Right atrium auricular region (tissue), 2 donors: ENCODE measurements at regions not wholly inside any gene's neighbourhood (a gene's known extent, or its start where the extent isn't known, plus 50 kb on each side); places are given as distances from the start of the nearest gene placed in this dataset.
"Not testable (repeated sequence)": the region's sequence is repeated elsewhere in the genome, so short reads cannot be mapped to it uniquely, and the experiment has no call there.

Source experiments
- DNase-seq: peaks from one replicate; pipeline ENCODE4 v3.0.0-alpha.2; 2019; ENCODE audit warnings: low spot score
- H3K27ac ChIP-seq, 2 donors: fragments of 200-600 bp; sonication (generic); 1 replicate in 1 of 2; 2 replicates in 1 of 2; pipeline ENCODE4 v1.5.1; 2016 to 2019
- H3K27me3 ChIP-seq, 2 donors: fragments of 200-600 bp; sonication (generic); one replicate each; pipeline versions ENCODE4 v1.5.1 to v1.6.0; 2017 to 2019
- H3K36me3 ChIP-seq: fragments of 200-600 bp; sonication (generic); one replicate; pipeline ENCODE4 v1.5.1; 2016
- H3K4me1 ChIP-seq, 2 donors: fragments of 200-600 bp; sonication (generic); one replicate each; pipeline versions ENCODE4 v1.5.1 to v1.6.0; 2017 to 2019
- H3K4me3 ChIP-seq, 2 donors: fragments of 200-600 bp; sonication (generic); 1 replicate in 1 of 2; 2 replicates in 1 of 2; pipeline ENCODE4 v1.5.1; 2017 to 2019; ENCODE audit warnings: mild to moderate bottlenecking in 1 of 2, moderate library complexity in 1 of 2
- H3K9me3 ChIP-seq, 2 donors: fragments of 200-600 bp; sonication (generic); one replicate each; pipeline ENCODE4 v1.5.1; 2019
- TF ChIP-seq, protein P1 (sequence below), 2 donors: fragments of 200-600 bp; sonication (generic); IDR thresholded peaks; one replicate each; pipeline ENCODE4 v1.5.1; 2019; ENCODE audit warnings: antibody characterized with exemption in 2 of 2

DNA sequence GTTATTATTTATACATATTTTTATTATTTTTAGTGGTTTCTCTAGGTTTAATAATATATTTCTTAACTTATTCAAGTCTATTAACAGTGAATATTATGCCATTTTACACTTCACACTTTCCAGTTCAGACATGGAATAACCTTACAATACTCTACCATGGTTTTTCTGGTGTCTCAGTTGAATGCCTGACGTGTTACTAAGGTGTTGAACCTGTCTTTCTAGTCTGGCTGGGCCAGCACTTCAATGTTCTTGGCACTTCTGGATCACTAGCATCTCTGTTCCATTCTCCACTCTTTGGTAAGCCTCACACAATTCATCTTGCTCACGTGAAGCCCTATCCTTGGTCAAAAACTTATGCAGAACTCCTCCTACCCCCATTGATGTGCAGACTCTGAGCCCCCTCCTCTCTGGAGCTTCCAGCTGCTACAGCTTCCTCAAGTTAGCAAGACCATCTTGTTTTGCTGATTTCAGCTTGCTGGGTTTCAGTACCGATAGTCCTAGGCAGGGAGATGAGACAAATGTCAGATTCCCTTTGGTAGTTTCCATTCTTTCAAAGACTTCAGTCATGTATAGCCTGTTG is 243.1 kb downstream of the FBXO4 start:
- Histone ChIP-seq H3K4me1 (no peaks in the 10 kb centered on the region), H3K36me3 (no peaks in the 10 kb centered on the region), H3K27ac (no peak overlapping the region), H3K9me3 (no peaks in the 10 kb centered on the region), H3K4me3 (no peak overlapping the region), H3K27me3 (no peaks in the 10 kb centered on the region)
- TF ChIP-seq, protein P1, sequence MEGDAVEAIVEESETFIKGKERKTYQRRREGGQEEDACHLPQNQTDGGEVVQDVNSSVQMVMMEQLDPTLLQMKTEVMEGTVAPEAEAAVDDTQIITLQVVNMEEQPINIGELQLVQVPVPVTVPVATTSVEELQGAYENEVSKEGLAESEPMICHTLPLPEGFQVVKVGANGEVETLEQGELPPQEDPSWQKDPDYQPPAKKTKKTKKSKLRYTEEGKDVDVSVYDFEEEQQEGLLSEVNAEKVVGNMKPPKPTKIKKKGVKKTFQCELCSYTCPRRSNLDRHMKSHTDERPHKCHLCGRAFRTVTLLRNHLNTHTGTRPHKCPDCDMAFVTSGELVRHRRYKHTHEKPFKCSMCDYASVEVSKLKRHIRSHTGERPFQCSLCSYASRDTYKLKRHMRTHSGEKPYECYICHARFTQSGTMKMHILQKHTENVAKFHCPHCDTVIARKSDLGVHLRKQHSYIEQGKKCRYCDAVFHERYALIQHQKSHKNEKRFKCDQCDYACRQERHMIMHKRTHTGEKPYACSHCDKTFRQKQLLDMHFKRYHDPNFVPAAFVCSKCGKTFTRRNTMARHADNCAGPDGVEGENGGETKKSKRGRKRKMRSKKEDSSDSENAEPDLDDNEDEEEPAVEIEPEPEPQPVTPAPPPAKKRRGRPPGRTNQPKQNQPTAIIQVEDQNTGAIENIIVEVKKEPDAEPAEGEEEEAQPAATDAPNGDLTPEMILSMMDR (IDR thresholded peaks at IDR 0.05): no peak
- DNase-seq: no peak

DNA sequence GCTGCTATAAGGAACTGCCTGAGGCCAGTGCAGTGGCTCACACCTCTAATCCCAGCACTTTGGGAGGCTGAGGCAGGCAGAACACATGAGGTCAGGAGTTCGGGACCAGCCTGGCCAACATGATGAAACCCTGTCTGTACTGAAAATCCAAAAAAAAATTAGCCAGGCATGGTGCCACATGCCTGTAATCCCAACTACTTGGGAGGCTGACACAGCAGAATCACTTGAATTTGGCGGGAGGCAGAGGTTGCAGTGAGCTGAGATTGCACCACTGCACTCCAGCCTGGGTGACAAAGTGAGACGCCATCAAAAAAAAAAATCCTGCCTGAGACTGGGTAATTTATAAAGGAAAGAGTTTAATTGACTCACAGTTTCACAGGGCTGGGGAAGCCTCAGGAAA is 247.1 kb upstream of the GHR start:
- H3K27ac ChIP-seq, H3K4me3 ChIP-seq, H3K36me3 ChIP-seq, H3K4me1 ChIP-seq, H3K9me3 ChIP-seq, H3K27me3 ChIP-seq, DNase-seq: not testable (repeated sequence)

DNA sequence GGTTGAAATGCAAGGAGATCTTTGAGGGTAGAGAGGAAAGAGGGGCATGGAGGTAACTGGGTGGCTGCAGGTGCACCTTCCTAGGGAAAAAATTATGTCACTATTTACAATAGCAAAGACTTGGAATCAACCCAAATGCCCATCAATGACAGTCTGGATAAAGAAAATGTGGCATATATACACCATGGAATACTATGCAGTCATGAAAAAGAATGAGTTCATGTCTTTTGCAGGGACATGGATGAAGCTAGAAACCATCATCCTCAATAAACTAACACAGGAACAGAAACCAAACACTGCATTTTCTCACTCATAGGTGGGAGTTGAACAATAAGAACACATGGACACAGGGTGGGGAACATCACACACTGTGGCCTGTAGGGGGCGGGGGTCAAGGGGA is 243.4 kb upstream of the GHR start:
- not testable (repeated sequence) for H3K4me1 ChIP-seq, H3K27ac ChIP-seq, H3K9me3 ChIP-seq, H3K4me3 ChIP-seq, H3K36me3 ChIP-seq, DNase-seq, H3K27me3 ChIP-seq

DNA sequence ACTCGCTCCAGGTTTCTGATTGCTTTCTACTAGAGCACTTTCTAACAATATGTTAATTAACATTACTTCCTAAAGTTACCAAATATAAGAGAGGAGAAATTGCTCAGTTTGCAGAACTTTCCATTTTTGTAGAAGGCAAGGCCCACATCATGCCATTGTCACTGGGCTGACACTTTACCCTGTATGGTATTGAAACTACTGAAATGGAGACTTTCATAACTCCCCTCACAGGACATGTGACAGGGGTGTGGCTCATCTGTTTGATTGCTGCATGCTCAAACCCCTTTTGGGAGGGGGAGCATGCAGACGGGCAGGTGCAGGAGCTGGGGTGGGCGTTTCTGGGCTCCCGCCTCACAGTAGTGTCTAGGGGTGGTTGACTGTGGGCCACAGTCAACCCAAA is 206.3 kb upstream of the GHR start:
- Histone ChIP-seq H3K27me3 (no peaks in the 10 kb centered on the region), H3K36me3 (no peaks in the 10 kb centered on the region), H3K4me1 (no peaks in the 10 kb centered on the region), H3K9me3 (no peaks in the 10 kb centered on the region), H3K4me3 (no peak overlapping the region), H3K27ac (no peak overlapping the region)
- TF ChIP-seq, protein P1 (IDR thresholded peaks at IDR 0.05): no peak
- DNase-seq: no peak

DNA sequence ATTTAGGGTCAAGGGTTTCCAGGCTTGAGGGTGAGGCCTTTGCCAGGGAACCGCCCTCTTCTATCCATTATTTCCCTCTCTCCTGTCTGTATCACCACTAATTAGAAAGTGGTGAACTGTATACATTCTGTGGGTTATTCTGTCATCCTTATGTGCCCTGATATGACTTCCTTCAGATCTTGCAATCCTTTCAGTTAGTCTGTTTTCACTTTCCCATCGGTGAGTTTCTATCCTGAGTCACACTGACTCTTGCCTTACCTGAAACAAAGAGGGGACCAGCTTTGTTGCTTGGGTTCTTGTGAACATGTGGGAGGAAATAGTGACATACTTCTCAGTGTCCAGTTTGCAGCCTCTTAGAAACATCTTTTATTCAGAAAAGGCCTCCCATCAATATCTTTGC is 205.4 kb upstream of the GHR start:
- Histone ChIP-seq H3K27ac (no peak overlapping the region), H3K36me3 (no peaks in the 10 kb centered on the region), H3K4me1 (no peaks in the 10 kb centered on the region), H3K27me3 (no peaks in the 10 kb centered on the region), H3K9me3 (no peaks in the 10 kb centered on the region), H3K4me3 (no peak overlapping the region)
- TF ChIP-seq, protein P1 (IDR thresholded peaks at IDR 0.05): no peak
- no peak for DNase-seq

DNA sequence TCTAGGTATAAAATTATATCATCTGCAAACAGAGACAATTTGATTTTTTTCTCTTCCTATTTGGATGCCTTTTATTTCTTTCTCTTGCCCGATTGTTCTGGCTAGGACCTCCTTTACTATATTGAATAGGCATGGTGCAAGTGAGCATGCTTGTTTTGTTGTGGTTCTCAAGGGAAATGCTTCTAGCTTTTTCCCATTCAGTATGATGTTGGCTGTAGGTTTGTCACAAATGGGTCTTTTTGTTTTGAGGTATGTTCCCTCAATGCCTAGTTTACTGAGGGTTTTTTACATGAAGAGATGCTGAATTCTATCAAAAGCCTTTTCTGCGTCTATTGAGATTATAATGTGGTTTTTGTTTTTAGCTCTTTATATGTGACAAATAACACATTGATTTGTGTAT is 198.2 kb upstream of the GHR start:
- Histone ChIP-seq H3K4me1 (no peaks in the 10 kb centered on the region), H3K27me3 (peaks cover 0 to 2% of the 10 kb centered on the region in 2 donors), H3K36me3 (no peaks in the 10 kb centered on the region), H3K9me3 (no peaks in the 10 kb centered on the region), H3K27ac (no peak overlapping the region), H3K4me3 (no peak overlapping the region)
- TF ChIP-seq, protein P1 (IDR thresholded peaks at IDR 0.05): no peak
- no peak for DNase-seq

DNA sequence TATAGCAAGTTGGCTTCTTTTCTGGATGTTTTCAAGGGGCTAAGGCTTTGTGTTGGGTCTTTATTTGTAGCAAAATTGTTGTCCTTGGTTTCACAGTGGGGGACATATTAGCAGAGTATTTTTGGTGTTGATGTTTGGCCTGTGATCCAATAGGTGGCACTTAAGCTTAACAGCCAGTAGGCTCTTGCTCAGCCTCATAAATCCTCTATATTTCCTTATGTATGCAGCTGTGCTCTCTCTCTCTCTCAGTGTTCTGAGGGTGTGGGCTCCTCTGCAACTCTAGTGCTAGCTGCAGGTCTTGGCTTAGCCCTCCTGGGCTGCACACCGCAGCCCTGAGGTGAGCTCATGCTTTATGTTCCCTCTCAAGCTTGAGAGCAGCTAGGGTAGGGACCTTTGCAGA is 195.0 kb upstream of the GHR start:
- Histone ChIP-seq H3K9me3 (no peaks in the 10 kb centered on the region), H3K27ac (no peak overlapping the region), H3K36me3 (no peaks in the 10 kb centered on the region), H3K4me3 (no peak overlapping the region), H3K27me3 (peaks cover 0 to 2% of the 10 kb centered on the region in 2 donors), H3K4me1 (no peaks in the 10 kb centered on the region)
- DNase-seq: no peak
- TF ChIP-seq, protein P1 (IDR thresholded peaks at IDR 0.05): no peak
